ENCODE measurements at regions not wholly inside any gene's neighbourhood (a gene's known extent, or its start where the extent isn't known, plus 50 kb on each side); places are given as distances from the start of the nearest gene placed in this dataset.
A peak's percentile ranks its signal among the peaks of the same experiment; 100 is the strongest.

GRCh38 chr3:64290161-64290560 lies 64.9 kb upstream of the PRICKLE2 start:
- no peak for DNase-seq (ENCODE audit: low read depth)
- no peak overlapping the region for H3K4me3 ChIP-seq (ENCODE audit: low read depth, low read length)

GRCh38 chr3:64289622-64290021 lies 64.4 kb upstream of the PRICKLE2 start:
- no peak for DNase-seq (ENCODE audit: low read depth)
- H3K4me3 ChIP-seq (ENCODE audit: low read depth, low read length): no peak overlapping the region
- no peak for TF ChIP-seq CTCF (conservative IDR thresholded peaks at IDR 0.05; ENCODE audit: low read depth, low read length)

More at GRCh38 chr3:64290161-64290560, 64.9 kb upstream of the PRICKLE2 start:
- no peak for TF ChIP-seq CTCF (conservative IDR thresholded peaks at IDR 0.05; ENCODE audit: low read depth, low read length)

- peak; percentile 66 for DNase-seq (ENCODE audit: low read depth)
- no peak overlapping the region for H3K4me3 ChIP-seq (ENCODE audit: low read depth, low read length)
- no peak for TF ChIP-seq CTCF (conservative IDR thresholded peaks at IDR 0.05; ENCODE audit: low read depth, low read length)
Measured at GRCh38 chr3:64278625-64279024, 53.4 kb upstream of the PRICKLE2 start.

GRCh38 chr3:64276131-64276530 lies 50.9 kb upstream of the PRICKLE2 start:
- TF ChIP-seq CTCF (conservative IDR thresholded peaks at IDR 0.05; ENCODE audit: low read depth, low read length): no peak
- no peak for DNase-seq (ENCODE audit: low read depth)
- no peak overlapping the region for H3K4me3 ChIP-seq (ENCODE audit: low read depth, low read length)
